K562 (cell line): ENCODE measurements at regions not wholly inside any gene's neighbourhood (a gene's known extent, or its start where the extent isn't known, plus 50 kb on each side); places are given as distances from the start of the nearest gene placed in this dataset.

Experiments used
- CREM ChIP-seq: IDR thresholded peaks from 2 replicates; pipeline ENCODE4 v1.6.1; 2014; ENCODE audit warnings: antibody characterized with exemption, low read depth
- FOXJ3 ChIP-seq: sonication (generic); formaldehyde crosslinking; IDR thresholded peaks from 2 replicates; pipeline ENCODE4 v1.4.0; 2020; ENCODE audit warnings: mild to moderate bottlenecking, missing genetic modification reagents
- FOXK1 ChIP-seq: sonication (generic); formaldehyde crosslinking; IDR thresholded peaks from 2 replicates; pipeline ENCODE4 v1.8.0; 2022; ENCODE audit warnings: missing genetic modification reagents, mild to moderate bottlenecking, borderline replicate concordance
- HDAC2 ChIP-seq: fragments of 450-650 bp; IDR thresholded peaks from 2 replicates; pipeline ENCODE4 v1.6.1; 2016; ENCODE audit warnings: mild to moderate bottlenecking
- SOX6 ChIP-seq: fragments of 450-650 bp; IDR thresholded peaks from 2 replicates; pipeline ENCODE4 v1.6.1; 2014; ENCODE audit warnings: mild to moderate bottlenecking
- SRSF1 ChIP-seq: fragments of 200-400 bp; formaldehyde crosslinking; IDR thresholded peaks from 2 replicates; pipeline ENCODE4 v1.6.1; 2017; ENCODE audit warnings: mild to moderate bottlenecking, low read depth, low read length, moderate library complexity
- STAT5B ChIP-seq: fragments of 250-450 bp; sonication (Bioruptor Pico); IDR thresholded peaks from 2 replicates; pipeline ENCODE4 v1.8.0; 2021; ENCODE audit warnings: mild to moderate bottlenecking, inconsistent platforms
- TCF3 ChIP-seq: sonication (generic); formaldehyde crosslinking; IDR thresholded peaks from 2 replicates; pipeline ENCODE4 v1.4.0; 2020; ENCODE audit warnings: mild to moderate bottlenecking, missing genetic modification reagents
- ZC3H8 ChIP-seq: fragments of 450-650 bp; IDR thresholded peaks from 2 replicates; pipeline ENCODE4 v1.6.1; 2017
- ZNF12 ChIP-seq: sonication (generic); formaldehyde crosslinking; IDR thresholded peaks from 2 replicates; pipeline ENCODE4 v1.4.0; 2020; ENCODE audit warnings: mild to moderate bottlenecking, missing genetic modification reagents
- ZNF3 ChIP-seq: fragments of 250-450 bp; sonication (Bioruptor Pico); IDR thresholded peaks from 2 replicates; pipeline ENCODE4 v1.5.0; 2021; ENCODE audit warnings: mild to moderate bottlenecking, moderate library complexity
- ZNF445 ChIP-seq: fragments of 250-450 bp; sonication (Bioruptor Pico); IDR thresholded peaks from 2 replicates; pipeline ENCODE4 v1.4.0; 2020; ENCODE audit warnings: low read depth, mild to moderate bottlenecking, moderate library complexity
- TF ChIP-seq, protein P1 (sequence below), 2 experiments: IDR thresholded peaks in 1 of 2; conservative IDR thresholded peaks in 1 of 2; 2 replicates each; pipeline ENCODE4 v1.6.1; 2016; ENCODE audit warnings: low read depth in 2 of 2, mild to moderate bottlenecking in 1 of 2, missing compliant biosample characterization in 1 of 2, missing genetic modification characterization in 1 of 2, moderate library complexity in 1 of 2
- TF ChIP-seq, protein P2 (sequence below): fragments of 250-450 bp; sonication (Bioruptor Pico); IDR thresholded peaks from 2 replicates; pipeline ENCODE4 v1.8.0; 2022; ENCODE audit warnings: inconsistent platforms, mild to moderate bottlenecking, moderate library complexity, borderline replicate concordance

DNA sequence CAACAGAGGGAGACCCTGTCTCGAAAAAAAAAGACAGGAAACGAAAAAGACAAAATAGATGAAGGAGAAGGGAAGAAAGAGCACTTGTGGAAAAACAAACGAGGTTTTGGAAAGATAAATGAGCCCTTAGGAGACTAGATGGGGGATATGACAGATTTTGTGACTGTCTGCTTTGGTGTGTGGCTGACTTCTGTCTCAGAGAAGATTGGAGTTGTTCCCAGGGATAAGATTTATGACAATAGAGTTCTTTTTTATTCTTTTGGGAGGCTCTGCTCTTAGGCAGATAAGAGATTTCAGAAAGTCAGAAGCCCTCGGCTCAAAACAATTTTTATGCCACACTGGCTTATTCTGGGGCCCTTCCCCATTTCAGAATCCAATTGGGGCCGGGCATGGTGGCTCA is 73.9 kb upstream of the ATF7IP2 start (continued):
- TF ChIP-seq FOXJ3 (no peak), ZNF445 (no peak), ZNF12 (CRISPR knock-in tag) (no peak), STAT5B (CRISPR knock-in tag) (no peak), ZC3H8 (no peak), SOX6 (peak; percentile 64), SRSF1 (no peak), HDAC2 (no peak), FOXK1 (no peak), CREM (no peak), TCF3 (peak; percentile 36), ZNF3 (no peak)
- TF ChIP-seq, protein P1, sequence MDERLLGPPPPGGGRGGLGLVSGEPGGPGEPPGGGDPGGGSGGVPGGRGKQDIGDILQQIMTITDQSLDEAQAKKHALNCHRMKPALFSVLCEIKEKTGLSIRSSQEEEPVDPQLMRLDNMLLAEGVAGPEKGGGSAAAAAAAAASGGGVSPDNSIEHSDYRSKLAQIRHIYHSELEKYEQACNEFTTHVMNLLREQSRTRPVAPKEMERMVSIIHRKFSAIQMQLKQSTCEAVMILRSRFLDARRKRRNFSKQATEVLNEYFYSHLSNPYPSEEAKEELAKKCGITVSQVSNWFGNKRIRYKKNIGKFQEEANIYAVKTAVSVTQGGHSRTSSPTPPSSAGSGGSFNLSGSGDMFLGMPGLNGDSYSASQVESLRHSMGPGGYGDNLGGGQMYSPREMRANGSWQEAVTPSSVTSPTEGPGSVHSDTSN (CRISPR knock-in tag; IDR thresholded peaks at IDR 0.05; ENCODE audit: low read depth) = no peak
- TF ChIP-seq, protein P1 (tag; conservative IDR thresholded peaks at IDR 0.05; ENCODE audit: low read depth) = peak; percentile 91
- TF ChIP-seq, protein P2, sequence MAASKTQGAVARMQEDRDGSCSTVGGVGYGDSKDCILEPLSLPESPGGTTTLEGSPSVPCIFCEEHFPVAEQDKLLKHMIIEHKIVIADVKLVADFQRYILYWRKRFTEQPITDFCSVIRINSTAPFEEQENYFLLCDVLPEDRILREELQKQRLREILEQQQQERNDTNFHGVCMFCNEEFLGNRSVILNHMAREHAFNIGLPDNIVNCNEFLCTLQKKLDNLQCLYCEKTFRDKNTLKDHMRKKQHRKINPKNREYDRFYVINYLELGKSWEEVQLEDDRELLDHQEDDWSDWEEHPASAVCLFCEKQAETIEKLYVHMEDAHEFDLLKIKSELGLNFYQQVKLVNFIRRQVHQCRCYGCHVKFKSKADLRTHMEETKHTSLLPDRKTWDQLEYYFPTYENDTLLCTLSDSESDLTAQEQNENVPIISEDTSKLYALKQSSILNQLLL (CRISPR knock-in tag) = no peak
